ENCODE measurements at regions not wholly inside any gene's neighbourhood (a gene's known extent, or its start where the extent isn't known, plus 50 kb on each side); places are given as distances from the start of the nearest gene placed in this dataset.
A peak's percentile ranks its signal among the peaks of the same experiment; 100 is the strongest.

GRCh38 chr12:19018302-19018970 lies 111.1 kb upstream of the PLEKHA5 start:
- DNase-seq (ENCODE audit: low read depth): peak; percentile 62

GRCh38 chr12:19021240-19021639 lies 108.3 kb upstream of the PLEKHA5 start:
- no peak for DNase-seq (ENCODE audit: low read depth)

- no peak for DNase-seq (ENCODE audit: low read depth)
Observed at GRCh38 chr12:19021646-19022045, 107.9 kb upstream of the PLEKHA5 start.

- no peak for DNase-seq (ENCODE audit: low read depth)
Observed at GRCh38 chr12:19025582-19025981, 104.0 kb upstream of the PLEKHA5 start.

- no peak for DNase-seq (ENCODE audit: low read depth)
Observed at GRCh38 chr12:19026034-19026433, 103.5 kb upstream of the PLEKHA5 start.

- DNase-seq (ENCODE audit: low read depth): no peak
Observed at GRCh38 chr12:19026614-19027488, 102.7 kb upstream of the PLEKHA5 start.

GRCh38 chr12:19030180-19030579 lies 99.4 kb upstream of the PLEKHA5 start:
- DNase-seq (ENCODE audit: low read depth): no peak

GRCh38 chr12:19030603-19031002 lies 98.9 kb upstream of the PLEKHA5 start:
- DNase-seq (ENCODE audit: low read depth): no peak

GRCh38 chr12:19031032-19031431 lies 98.5 kb upstream of the PLEKHA5 start:
- DNase-seq (ENCODE audit: low read depth): peak; percentile 65

GRCh38 chr12:19032826-19033225 lies 96.7 kb upstream of the PLEKHA5 start:
- DNase-seq (ENCODE audit: low read depth): no peak

GRCh38 chr12:19033244-19033643 lies 96.3 kb upstream of the PLEKHA5 start:
- no peak for DNase-seq (ENCODE audit: low read depth)

- DNase-seq (ENCODE audit: low read depth): no peak
Observed at GRCh38 chr12:19034937-19035336, 94.6 kb upstream of the PLEKHA5 start.

- DNase-seq (ENCODE audit: low read depth): no peak
Observed at GRCh38 chr12:19035536-19035935, 94.0 kb upstream of the PLEKHA5 start.

GRCh38 chr12:19036673-19037357 lies 92.7 kb upstream of the PLEKHA5 start:
- no peak for DNase-seq (ENCODE audit: low read depth)

- no peak for DNase-seq (ENCODE audit: low read depth)
Observed at GRCh38 chr12:19038209-19038608, 91.3 kb upstream of the PLEKHA5 start.

GRCh38 chr12:19039515-19039914 lies 90.0 kb upstream of the PLEKHA5 start:
- no peak for DNase-seq (ENCODE audit: low read depth)

- no peak for DNase-seq (ENCODE audit: low read depth)
Observed at GRCh38 chr12:19042221-19042620, 87.3 kb upstream of the PLEKHA5 start.

- no peak for DNase-seq (ENCODE audit: low read depth)
Observed at GRCh38 chr12:19044430-19044829, 85.1 kb upstream of the PLEKHA5 start.

GRCh38 chr12:19044891-19045290 lies 84.6 kb upstream of the PLEKHA5 start:
- no peak for DNase-seq (ENCODE audit: low read depth)

- DNase-seq (ENCODE audit: low read depth): no peak
Observed at GRCh38 chr12:19045426-19045825, 84.1 kb upstream of the PLEKHA5 start.

- no peak for DNase-seq (ENCODE audit: low read depth)
Observed at GRCh38 chr12:19048943-19049342, 80.6 kb upstream of the PLEKHA5 start.

GRCh38 chr12:19052689-19053088 lies 76.8 kb upstream of the PLEKHA5 start:
- no peak for DNase-seq (ENCODE audit: low read depth)

GRCh38 chr12:19053218-19053617 lies 76.3 kb upstream of the PLEKHA5 start:
- no peak for DNase-seq (ENCODE audit: low read depth)

All from fibroblast of the conjunctiva (primary cell).